ENCODE measurements at regions not wholly inside any gene's neighbourhood (a gene's known extent, or its start where the extent isn't known, plus 50 kb on each side); places are given as distances from the start of the nearest gene placed in this dataset.

DNA sequence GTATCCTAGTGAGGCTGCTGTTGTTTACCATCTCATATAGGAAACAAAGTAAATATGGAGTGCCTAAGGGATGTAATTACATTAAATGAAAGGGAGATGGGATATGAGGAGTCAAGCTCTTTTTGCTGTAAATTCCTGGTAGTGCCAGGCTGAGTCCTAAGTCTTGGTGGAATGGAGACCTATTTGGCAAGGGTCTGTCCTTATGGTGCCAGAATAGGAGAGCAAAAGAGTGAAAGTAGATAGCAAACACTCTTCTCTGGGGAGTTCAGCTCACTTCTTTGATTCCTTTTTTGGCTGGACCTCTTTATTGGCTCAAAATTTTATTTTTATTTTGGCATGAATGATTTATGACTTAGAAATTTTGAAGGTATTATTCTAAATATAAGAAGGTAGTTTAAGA is 380.8 kb downstream of the TMEM232 start:
- Histone ChIP-seq H3K9me3 (no peaks in the 10 kb centered on the region), H3K4me1 (no peaks in the 10 kb centered on the region), H3K27me3 (no peaks in the 10 kb centered on the region), H3K36me3 (no peaks in the 10 kb centered on the region), H3K4me3 (no peak overlapping the region), H3K27ac (no peak overlapping the region)
- ATAC-seq (ENCODE audit: low FRiP score in 2 of 2) (no peak), DNase-seq (no peak)
- TF ChIP-seq EP300 (IDR thresholded peaks at IDR 0.05) (no peak), POLR2AphosphoS5 (IDR thresholded peaks at IDR 0.05) (no peak), POLR2A (IDR thresholded peaks at IDR 0.05) (no peak)
- TF ChIP-seq, protein P1, sequence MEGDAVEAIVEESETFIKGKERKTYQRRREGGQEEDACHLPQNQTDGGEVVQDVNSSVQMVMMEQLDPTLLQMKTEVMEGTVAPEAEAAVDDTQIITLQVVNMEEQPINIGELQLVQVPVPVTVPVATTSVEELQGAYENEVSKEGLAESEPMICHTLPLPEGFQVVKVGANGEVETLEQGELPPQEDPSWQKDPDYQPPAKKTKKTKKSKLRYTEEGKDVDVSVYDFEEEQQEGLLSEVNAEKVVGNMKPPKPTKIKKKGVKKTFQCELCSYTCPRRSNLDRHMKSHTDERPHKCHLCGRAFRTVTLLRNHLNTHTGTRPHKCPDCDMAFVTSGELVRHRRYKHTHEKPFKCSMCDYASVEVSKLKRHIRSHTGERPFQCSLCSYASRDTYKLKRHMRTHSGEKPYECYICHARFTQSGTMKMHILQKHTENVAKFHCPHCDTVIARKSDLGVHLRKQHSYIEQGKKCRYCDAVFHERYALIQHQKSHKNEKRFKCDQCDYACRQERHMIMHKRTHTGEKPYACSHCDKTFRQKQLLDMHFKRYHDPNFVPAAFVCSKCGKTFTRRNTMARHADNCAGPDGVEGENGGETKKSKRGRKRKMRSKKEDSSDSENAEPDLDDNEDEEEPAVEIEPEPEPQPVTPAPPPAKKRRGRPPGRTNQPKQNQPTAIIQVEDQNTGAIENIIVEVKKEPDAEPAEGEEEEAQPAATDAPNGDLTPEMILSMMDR (IDR thresholded peaks at IDR 0.05), result no peak

DNA sequence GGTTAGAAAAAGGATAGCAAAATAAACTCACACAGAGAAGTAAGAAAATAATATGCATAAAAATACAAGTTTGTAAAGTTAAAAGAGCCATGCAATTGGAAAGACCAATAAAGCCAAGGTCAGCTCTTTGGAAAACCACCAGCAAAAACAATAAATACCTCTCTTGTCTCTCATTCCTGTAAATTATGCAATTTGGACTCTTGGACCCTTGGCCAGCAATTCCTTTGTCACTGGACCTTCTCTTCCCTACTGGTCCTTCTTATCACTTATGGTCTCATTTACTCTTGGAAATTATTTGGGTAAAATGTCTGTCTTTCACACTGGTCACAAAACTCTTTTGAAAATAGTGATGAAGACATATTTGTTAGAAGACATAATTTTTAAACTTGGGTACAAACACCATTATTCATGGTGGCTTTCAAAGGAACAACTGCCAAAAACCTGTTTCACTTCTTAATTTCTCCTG is 379.5 kb downstream of the TMEM232 start:
- Histone ChIP-seq H3K27ac (no peak overlapping the region), H3K4me1 (no peaks in the 10 kb centered on the region), H3K36me3 (no peaks in the 10 kb centered on the region), H3K4me3 (no peak overlapping the region), H3K9me3 (no peaks in the 10 kb centered on the region), H3K27me3 (no peaks in the 10 kb centered on the region)
- DNase-seq, result no peak
- TF ChIP-seq, protein P1 (IDR thresholded peaks at IDR 0.05), result no peak
- TF ChIP-seq POLR2A (IDR thresholded peaks at IDR 0.05), result no peak
- TF ChIP-seq POLR2AphosphoS5 (IDR thresholded peaks at IDR 0.05), result no peak
- TF ChIP-seq EP300 (IDR thresholded peaks at IDR 0.05), result no peak
- ATAC-seq (ENCODE audit: low FRiP score in 2 of 2), result no peak

DNA sequence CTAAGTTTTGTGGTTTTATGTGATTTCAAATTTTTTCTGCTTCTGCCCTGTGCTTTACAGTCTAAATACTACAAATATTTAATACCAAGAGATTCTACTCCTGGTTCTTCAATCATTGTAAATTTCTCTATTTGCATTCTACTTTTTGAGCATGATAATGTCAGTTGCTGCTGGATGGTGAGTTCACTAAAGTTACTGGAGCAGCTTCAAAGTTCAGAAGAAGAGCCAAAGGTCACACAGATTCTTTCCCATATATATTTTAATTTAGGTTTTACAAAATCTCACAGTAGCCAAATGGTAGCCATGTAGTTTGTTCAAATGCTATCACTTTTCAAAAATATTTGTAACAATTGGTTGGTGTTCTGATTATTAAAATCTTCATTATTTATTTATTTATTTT is 378.7 kb downstream of the TMEM232 start:
- DNase-seq (no peak), ATAC-seq (ENCODE audit: low FRiP score in 2 of 2) (no peak)
- Histone ChIP-seq H3K4me3 (no peak overlapping the region), H3K9me3 (no peaks in the 10 kb centered on the region), H3K4me1 (no peaks in the 10 kb centered on the region), H3K27ac (no peak overlapping the region), H3K36me3 (no peaks in the 10 kb centered on the region), H3K27me3 (no peaks in the 10 kb centered on the region)
- TF ChIP-seq, protein P1 (IDR thresholded peaks at IDR 0.05), result no peak
- TF ChIP-seq POLR2AphosphoS5 (IDR thresholded peaks at IDR 0.05), result no peak
- TF ChIP-seq POLR2A (IDR thresholded peaks at IDR 0.05), result no peak
- TF ChIP-seq EP300 (IDR thresholded peaks at IDR 0.05), result no peak

DNA sequence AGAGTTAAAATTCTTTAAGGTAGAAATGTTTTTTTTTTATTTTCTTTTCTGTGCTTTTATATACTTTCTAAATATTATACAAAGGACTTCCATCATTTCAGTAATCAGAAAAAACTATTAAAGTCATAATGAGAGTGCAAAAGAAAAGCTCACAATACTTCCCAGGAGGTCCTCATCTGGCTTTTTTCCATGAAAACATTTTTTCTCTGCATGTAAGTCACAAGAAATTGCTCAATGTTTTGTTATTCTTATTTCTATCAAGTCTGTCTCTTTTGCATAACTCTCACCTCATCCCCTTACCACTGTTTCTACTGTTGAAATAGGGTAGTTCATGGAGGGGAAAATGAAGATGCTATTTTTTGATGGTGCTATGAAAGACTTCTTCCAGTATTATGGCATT is 375.0 kb downstream of the TMEM232 start:
- Histone ChIP-seq H3K4me3 (no peak overlapping the region), H3K27ac (no peak overlapping the region), H3K4me1 (no peaks in the 10 kb centered on the region), H3K36me3 (no peaks in the 10 kb centered on the region), H3K9me3 (no peaks in the 10 kb centered on the region), H3K27me3 (no peaks in the 10 kb centered on the region)
- TF ChIP-seq, protein P1 (IDR thresholded peaks at IDR 0.05), result no peak
- TF ChIP-seq POLR2A (IDR thresholded peaks at IDR 0.05) (no peak), POLR2AphosphoS5 (IDR thresholded peaks at IDR 0.05) (no peak), EP300 (IDR thresholded peaks at IDR 0.05) (no peak)
- DNase-seq, result no peak
- ATAC-seq (ENCODE audit: low FRiP score in 2 of 2), result no peak

DNA sequence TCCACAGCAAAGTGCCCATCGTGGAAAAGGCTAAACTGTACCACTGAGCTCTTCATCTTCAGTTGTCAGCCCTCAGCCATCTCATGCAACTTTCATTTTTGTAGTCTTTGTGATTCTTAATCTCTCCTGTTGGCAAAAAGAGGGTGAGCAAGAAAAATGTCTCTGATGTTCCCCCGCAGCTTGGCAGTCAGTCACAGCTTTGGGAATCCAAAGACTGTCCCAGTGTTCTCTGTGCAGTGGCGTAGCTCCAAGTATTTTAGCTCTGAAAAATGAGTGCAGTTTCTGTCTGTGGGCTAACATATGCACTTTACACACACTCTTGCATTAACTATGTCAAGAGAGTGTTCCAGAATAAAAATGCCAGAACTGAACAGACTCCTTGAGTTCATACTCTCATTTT is 372.2 kb downstream of the TMEM232 start:
- WGBS, 2 donors, result 61 to 69% methylated on average over 3 of the region's 3 CpGs
- TF ChIP-seq POLR2A (IDR thresholded peaks at IDR 0.05) (no peak), EP300 (IDR thresholded peaks at IDR 0.05) (no peak), POLR2AphosphoS5 (IDR thresholded peaks at IDR 0.05) (no peak)
- TF ChIP-seq, protein P1 (IDR thresholded peaks at IDR 0.05), result no peak
- DNase-seq, result no peak
- H3K36me3 ChIP-seq, result no peaks in the 10 kb centered on the region
- no peaks in the 10 kb centered on the region for H3K9me3 ChIP-seq
- H3K27ac ChIP-seq, result no peak overlapping the region
- H3K27me3 ChIP-seq, result no peaks in the 10 kb centered on the region
- no peaks in the 10 kb centered on the region for H3K4me1 ChIP-seq
- no peak overlapping the region for H3K4me3 ChIP-seq
- no peak for ATAC-seq (ENCODE audit: low FRiP score in 2 of 2)
